ENCODE measurements at regions not wholly inside any gene's neighbourhood (a gene's known extent, or its start where the extent isn't known, plus 50 kb on each side); places are given as distances from the start of the nearest gene placed in this dataset.
"Not testable (repeated sequence)": the region's sequence is repeated elsewhere in the genome, so short reads cannot be mapped to it uniquely, and the experiment has no call there.

GRCh38 chr6:75031102-75031501 is 174.8 kb downstream of the COL12A1 start:
- ATAC-seq; in situ Hi-C loops (cut with MboI; ENCODE audit: low sequenced_read_pairs in 4 of 4); H3K36me3 ChIP-seq; DNase-seq; H3K4me1 ChIP-seq; H3K27ac ChIP-seq; H3K27me3 ChIP-seq; H3K9me3 ChIP-seq; H3K4me3 ChIP-seq; intact Hi-C loops (cut with DNase I; ENCODE audit: low total_unique reads): not testable (repeated sequence)

GRCh38 chr6:75029333-75029732 is 176.5 kb downstream of the COL12A1 start:
- Histone ChIP-seq H3K36me3 (no peaks in the 10 kb centered on the region), H3K27ac (no peak overlapping the region), H3K27me3 (no peaks in the 10 kb centered on the region), H3K4me3 (no peak overlapping the region), H3K9me3 (no peaks in the 10 kb centered on the region), H3K4me1 (no peaks in the 10 kb centered on the region)
- DNase-seq (no peak), ATAC-seq (no peak)
- TF ChIP-seq CTCF (IDR thresholded peaks at IDR 0.05 in 4 of 5, conservative IDR thresholded peaks at IDR 0.05 in 1 of 5) (no peak), POLR2A (IDR thresholded peaks at IDR 0.05) (no peak)
- intact Hi-C loops (cut with DNase I; ENCODE audit: low total_unique reads): no loop called here
- in situ Hi-C loops (cut with MboI; ENCODE audit: low sequenced_read_pairs in 4 of 4): no loop called here

GRCh38 chr6:75025371-75025770 is 180.5 kb downstream of the COL12A1 start:
- H3K36me3 ChIP-seq: no peaks in the 10 kb centered on the region
- TF ChIP-seq POLR2A (IDR thresholded peaks at IDR 0.05) (no peak), CTCF (IDR thresholded peaks at IDR 0.05 in 4 of 5, conservative IDR thresholded peaks at IDR 0.05 in 1 of 5) (no peak)
- no peaks in the 10 kb centered on the region for H3K4me1 ChIP-seq
- no peak for ATAC-seq
- no peaks in the 10 kb centered on the region for H3K9me3 ChIP-seq
- in situ Hi-C loops (cut with MboI; ENCODE audit: low sequenced_read_pairs in 4 of 4) (no loop called here), intact Hi-C loops (cut with DNase I; ENCODE audit: low total_unique reads) (no loop called here)
- H3K4me3 ChIP-seq: no peak overlapping the region
- no peak overlapping the region for H3K27ac ChIP-seq
- DNase-seq: no peak
- H3K27me3 ChIP-seq: no peaks in the 10 kb centered on the region

GRCh38 chr6:75024828-75025227 is 181.0 kb downstream of the COL12A1 start:
- Histone ChIP-seq H3K27ac (no peak overlapping the region), H3K9me3 (no peaks in the 10 kb centered on the region), H3K4me3 (no peak overlapping the region), H3K4me1 (no peaks in the 10 kb centered on the region), H3K36me3 (no peaks in the 10 kb centered on the region), H3K27me3 (no peaks in the 10 kb centered on the region)
- no peak for TF ChIP-seq POLR2A (IDR thresholded peaks at IDR 0.05)
- TF ChIP-seq CTCF (IDR thresholded peaks at IDR 0.05 in 4 of 5, conservative IDR thresholded peaks at IDR 0.05 in 1 of 5): no peak
- DNase-seq (no peak), ATAC-seq (no peak)
- in situ Hi-C loops (cut with MboI; ENCODE audit: low sequenced_read_pairs in 4 of 4) (no loop called here), intact Hi-C loops (cut with DNase I; ENCODE audit: low total_unique reads) (no loop called here)

- in situ Hi-C loops (cut with MboI; ENCODE audit: low sequenced_read_pairs in 4 of 4): no loop called here
- no peak for ATAC-seq
Observed at GRCh38 chr6:75023634-75024033, 182.2 kb downstream of the COL12A1 start.

More at GRCh38 chr6:75023634-75024033, 182.2 kb downstream of the COL12A1 start:
- intact Hi-C loops (cut with DNase I; ENCODE audit: low total_unique reads): no loop called here
- TF ChIP-seq CTCF (IDR thresholded peaks at IDR 0.05 in 4 of 5, conservative IDR thresholded peaks at IDR 0.05 in 1 of 5) (no peak), POLR2A (IDR thresholded peaks at IDR 0.05) (no peak)
- Histone ChIP-seq H3K36me3 (no peaks in the 10 kb centered on the region), H3K9me3 (no peaks in the 10 kb centered on the region), H3K4me1 (no peaks in the 10 kb centered on the region), H3K4me3 (no peak overlapping the region), H3K27me3 (no peaks in the 10 kb centered on the region), H3K27ac (no peak overlapping the region)
- no peak for DNase-seq
